PC-9 (cell line): ENCODE measurements at regions not wholly inside any gene's neighbourhood (a gene's known extent, or its start where the extent isn't known, plus 50 kb on each side); places are given as distances from the start of the nearest gene placed in this dataset.

Source experiments
- BruUV-seq: library from RNA; stranded (reverse); fragments of 400-500 nt; replicated peaks from 2 replicates; lab custom pipeline; 2021; lab: Mats Ljungman, UMichigan
- CTCF ChIA-PET: fragments of 300-600 bp; sonication (Branson Sonifier 250); formaldehyde crosslinking; loops from one replicate; lab custom pipeline; 2022; ENCODE audit warnings: antibody characterized with exemption; lab: Charles Lee
- POLR2A ChIA-PET: fragments of 300-600 bp; sonication (Branson Sonifier 250); formaldehyde crosslinking; loops from one replicate; lab custom pipeline; 2022; ENCODE audit warnings: antibody characterized with exemption; ENCODE audit not compliant: unreplicated experiment; lab: Charles Lee
- DNase-seq, 2 experiments: peaks; one replicate each; pipeline versions ENCODE4 v3.0.0 to v3.0.0-alpha.2; 2015 to 2022; ENCODE audit warnings: mixed read lengths in 1 of 2
- H2AFZ ChIP-seq: fragments of 200-600 bp; sonication (generic); 2 replicates; pipeline ENCODE4 v1.8.1; 2017; ENCODE audit warnings: antibody characterized with exemption
- H3F3A ChIP-seq: fragments of 200-600 bp; sonication (generic); 2 replicates; pipeline ENCODE4 v1.8.1; 2017; ENCODE audit warnings: antibody characterized with exemption, mild to moderate bottlenecking, low read depth; ENCODE audit not compliant: insufficient read depth
- H3K27ac ChIP-seq: fragments of 200-600 bp; sonication (generic); 2 replicates; pipeline ENCODE4 v1.6.1; 2016; ENCODE audit warnings: mixed run types
- H3K27me3 ChIP-seq: fragments of 200-600 bp; sonication (generic); 2 replicates; pipeline ENCODE4 v1.6.1; 2016; ENCODE audit warnings: low read depth, mixed run types; ENCODE audit not compliant: insufficient read depth
- H3K36me3 ChIP-seq: fragments of 200-600 bp; sonication (generic); 2 replicates; pipeline ENCODE4 v1.6.1; 2016; ENCODE audit warnings: low read depth, mixed run types
- H3K4me1 ChIP-seq: fragments of 200-600 bp; sonication (generic); replicated peaks from 2 replicates; pipeline ENCODE4 v1.6.1; 2016; ENCODE audit warnings: mixed run types; ENCODE audit not compliant: insufficient read depth
- H3K4me2 ChIP-seq: fragments of 200-600 bp; sonication (generic); 2 replicates; pipeline ENCODE4 v1.6.1; 2017; ENCODE audit warnings: mixed run types
- H3K4me3 ChIP-seq: fragments of 200-600 bp; sonication (generic); 2 replicates; pipeline ENCODE4 v1.6.1; 2016; ENCODE audit warnings: mixed run types
- H3K79me2 ChIP-seq: fragments of 200-600 bp; sonication (generic); 2 replicates; pipeline ENCODE4 v1.6.1; 2017; ENCODE audit warnings: low read depth, mixed run types
- H3K9me2 ChIP-seq: fragments of 200-600 bp; sonication (generic); 2 replicates; pipeline ENCODE4 v1.8.1; 2017; ENCODE audit warnings: mild to moderate bottlenecking; ENCODE audit not compliant: insufficient read depth
- H3K9me3 ChIP-seq: fragments of 200-600 bp; sonication (generic); 2 replicates; pipeline ENCODE4 v1.8.1; 2016; ENCODE audit warnings: low read depth; ENCODE audit not compliant: insufficient read depth
- H4K20me1 ChIP-seq: fragments of 200-600 bp; sonication (generic); 2 replicates; pipeline ENCODE4 v1.8.1; 2017; ENCODE audit not compliant: insufficient read depth
- EZH2 ChIP-seq: fragments of 200-600 bp; sonication (generic); IDR thresholded peaks from 2 replicates; pipeline ENCODE4 v1.8.0; 2017; ENCODE audit warnings: antibody characterized with exemption, low read depth
- intact Hi-C: fragments of 100-400 bp; cut with micrococcal nuclease; formaldehyde crosslinking; loops from one replicate; pipeline ENCODE4 v1.10.0; 2022; ENCODE audit not compliant: unreplicated experiment
- TF ChIP-seq, protein P1 (sequence below): fragments of 200-600 bp; sonication (generic); conservative IDR thresholded peaks from 2 replicates; pipeline ENCODE4 v1.6.1; 2017; ENCODE audit warnings: mixed run types, antibody characterized with exemption, mild to moderate bottlenecking, moderate library complexity

DNA sequence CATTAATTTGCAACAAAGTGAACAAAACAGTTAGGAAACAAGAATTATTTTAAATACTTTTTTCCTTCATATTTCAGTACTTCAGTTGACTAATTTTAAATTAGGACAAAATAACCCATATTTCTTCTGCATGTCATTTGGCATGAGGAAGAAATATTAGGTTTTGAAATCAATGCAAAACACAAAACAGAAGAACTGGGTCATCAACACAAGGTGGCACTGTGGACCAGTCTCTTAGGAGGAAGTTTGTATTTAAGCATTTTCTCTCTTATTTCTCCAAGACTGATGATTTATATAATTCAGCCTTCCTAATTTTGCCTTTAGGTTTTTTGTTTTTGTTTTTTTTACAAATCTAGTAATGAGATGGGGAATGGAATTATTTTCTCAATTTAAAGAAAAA is 352.8 kb upstream of the KCNH7 start:
- no peaks in the 10 kb centered on the region for H3K9me2 ChIP-seq
- no TSS peak for BruUV-seq
- POLR2A ChIA-PET, result no interaction called here
- intact Hi-C loops, result loop anchor here (5.0 kb wide), 2 partner anchors 1286 to 1346 kb away; no protein-coding TSS in a partner anchor
- H3F3A ChIP-seq, result no peaks in the 10 kb centered on the region
- no peak overlapping the region for H3K4me2 ChIP-seq
- H3K9me3 ChIP-seq, result no peaks in the 10 kb centered on the region
- no peak for TF ChIP-seq EZH2
- TF ChIP-seq, protein P1, sequence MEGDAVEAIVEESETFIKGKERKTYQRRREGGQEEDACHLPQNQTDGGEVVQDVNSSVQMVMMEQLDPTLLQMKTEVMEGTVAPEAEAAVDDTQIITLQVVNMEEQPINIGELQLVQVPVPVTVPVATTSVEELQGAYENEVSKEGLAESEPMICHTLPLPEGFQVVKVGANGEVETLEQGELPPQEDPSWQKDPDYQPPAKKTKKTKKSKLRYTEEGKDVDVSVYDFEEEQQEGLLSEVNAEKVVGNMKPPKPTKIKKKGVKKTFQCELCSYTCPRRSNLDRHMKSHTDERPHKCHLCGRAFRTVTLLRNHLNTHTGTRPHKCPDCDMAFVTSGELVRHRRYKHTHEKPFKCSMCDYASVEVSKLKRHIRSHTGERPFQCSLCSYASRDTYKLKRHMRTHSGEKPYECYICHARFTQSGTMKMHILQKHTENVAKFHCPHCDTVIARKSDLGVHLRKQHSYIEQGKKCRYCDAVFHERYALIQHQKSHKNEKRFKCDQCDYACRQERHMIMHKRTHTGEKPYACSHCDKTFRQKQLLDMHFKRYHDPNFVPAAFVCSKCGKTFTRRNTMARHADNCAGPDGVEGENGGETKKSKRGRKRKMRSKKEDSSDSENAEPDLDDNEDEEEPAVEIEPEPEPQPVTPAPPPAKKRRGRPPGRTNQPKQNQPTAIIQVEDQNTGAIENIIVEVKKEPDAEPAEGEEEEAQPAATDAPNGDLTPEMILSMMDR, result peak; percentile 68
- no peaks in the 10 kb centered on the region for H4K20me1 ChIP-seq
- H3K27ac ChIP-seq, result no peak overlapping the region
- H3K27me3 ChIP-seq, result no peaks in the 10 kb centered on the region
- H2AFZ ChIP-seq, result no peak overlapping the region
- DNase-seq, result peak in 1 of 2 experiments; percentile 4
- H3K4me3 ChIP-seq, result no peak overlapping the region
- H3K4me1 ChIP-seq, result no peaks in the 10 kb centered on the region
- CTCF ChIA-PET, result interaction anchor here (0.6 kb wide), 1 partner anchor 12 kb away, joined by 3 read pairs; no protein-coding TSS in a partner anchor
- H3K36me3 ChIP-seq, result no peaks in the 10 kb centered on the region
- H3K79me2 ChIP-seq, result no peaks in the 10 kb centered on the region

DNA sequence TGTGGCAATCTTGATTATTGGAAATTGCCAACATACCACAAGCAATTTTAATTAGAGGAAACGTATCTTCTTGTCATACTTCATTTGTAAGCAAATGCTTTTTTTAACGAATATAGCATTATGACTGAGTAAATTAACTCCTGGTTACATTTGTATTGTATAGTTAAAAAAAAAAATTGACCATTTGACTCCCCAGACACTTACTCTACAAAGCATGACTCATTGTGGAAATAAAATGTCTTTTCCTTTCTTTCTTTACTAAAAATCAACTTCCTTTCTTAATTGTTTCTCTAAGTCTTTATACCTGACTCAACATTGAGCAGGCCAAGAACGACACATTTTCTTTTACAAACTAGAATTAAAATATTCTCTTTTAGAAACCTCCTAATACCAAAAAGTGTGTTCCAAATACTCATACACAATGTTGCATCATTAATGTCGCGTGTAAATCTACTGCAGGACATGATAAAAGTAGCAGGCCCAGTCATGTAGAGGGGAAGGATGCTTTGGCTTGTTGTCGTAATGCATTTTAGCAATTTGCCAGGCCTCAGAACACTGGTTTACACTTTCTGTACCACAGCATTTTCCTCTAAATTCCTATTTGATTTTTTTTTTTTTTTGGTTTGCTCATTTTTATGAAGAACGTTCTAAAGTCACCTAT is 349.6 kb upstream of the KCNH7 start:
- Histone ChIP-seq H3K36me3 (no peaks in the 10 kb centered on the region), H3K27me3 (no peaks in the 10 kb centered on the region), H3K27ac (no peak overlapping the region), H3K9me2 (no peaks in the 10 kb centered on the region), H3K4me2 (no peak overlapping the region), H3K9me3 (no peaks in the 10 kb centered on the region), H3F3A (no peaks in the 10 kb centered on the region), H4K20me1 (no peaks in the 10 kb centered on the region), H3K4me3 (no peak overlapping the region), H2AFZ (no peak overlapping the region), H3K4me1 (no peaks in the 10 kb centered on the region), H3K79me2 (no peaks in the 10 kb centered on the region)
- TF ChIP-seq, protein P1, result no peak
- no peak for TF ChIP-seq EZH2
- CTCF ChIA-PET, result no interaction called here
- intact Hi-C loops, result loop anchor here (10.0 kb wide), 1 partner anchor 1087 kb away; no protein-coding TSS in a partner anchor
- DNase-seq, result no peak
- no TSS peak for BruUV-seq
- POLR2A ChIA-PET, result no interaction called here

DNA sequence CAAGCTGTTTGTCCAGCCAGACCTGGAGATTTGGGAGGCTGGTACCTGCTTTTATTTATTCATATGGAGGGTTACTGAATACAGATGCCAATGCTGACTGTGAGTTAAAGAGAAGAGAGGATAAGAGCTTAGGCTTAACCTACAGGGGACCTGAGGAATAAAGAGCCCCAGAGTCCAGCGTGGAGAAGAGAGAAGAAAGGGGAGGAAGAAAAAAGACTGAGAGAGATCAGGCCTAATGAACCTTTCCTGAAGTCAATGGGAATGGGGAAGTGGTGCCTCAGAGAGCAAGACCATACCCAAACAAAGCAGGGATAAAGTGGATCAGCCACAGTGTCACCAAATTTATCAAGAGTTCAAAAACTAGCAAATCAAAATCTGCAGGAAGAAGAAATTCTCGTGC is 348.6 kb upstream of the KCNH7 start:
- Histone ChIP-seq H4K20me1 (no peaks in the 10 kb centered on the region), H3K36me3 (no peaks in the 10 kb centered on the region), H3K27ac (no peak overlapping the region), H3K4me2 (no peak overlapping the region), H3K4me3 (no peak overlapping the region), H3F3A (no peaks in the 10 kb centered on the region), H3K9me2 (no peaks in the 10 kb centered on the region), H3K9me3 (no peaks in the 10 kb centered on the region), H2AFZ (no peak overlapping the region), H3K27me3 (no peaks in the 10 kb centered on the region), H3K79me2 (no peaks in the 10 kb centered on the region), H3K4me1 (no peaks in the 10 kb centered on the region)
- DNase-seq, result no peak
- TF ChIP-seq, protein P1, result no peak
- TF ChIP-seq EZH2, result no peak
- ChIA-PET CTCF (no interaction called here), POLR2A (no interaction called here)
- no TSS peak for BruUV-seq
- intact Hi-C loops, result loop anchor here (10.0 kb wide), 1 partner anchor 1088 kb away; no protein-coding TSS in a partner anchor
